RWPE1 (cell line): ENCODE measurements at regions not wholly inside any gene's neighbourhood (a gene's known extent, or its start where the extent isn't known, plus 50 kb on each side); places are given as distances from the start of the nearest gene placed in this dataset.

ENCODE experiments used
- CTCF ChIA-PET: fragments of 350-600 bp; sonication (Branson Sonifier 250); formaldehyde crosslinking; extraction: SDS; loops from one replicate; lab custom pipeline; 2021; lab: Yijun Ruan, JAX
- POLR2A ChIA-PET: fragments of 400-600 bp; formaldehyde crosslinking; extraction: SDS; loops from one replicate; lab custom pipeline; 2020; ENCODE audit warnings: antibody characterized with exemption; ENCODE audit not compliant: low non-redundant PET; lab: Yijun Ruan, JAX
- DNase-seq: peaks from one replicate; pipeline ENCODE4 v3.0.0; 2012; ENCODE audit warnings: low spot score
- H3K27ac ChIP-seq: fragments of 450-650 bp; 2 replicates; pipeline ENCODE4 v1.5.1; 2017
- TF ChIP-seq, protein P1 (sequence below): fragments of 450-650 bp; conservative IDR thresholded peaks from 2 replicates; pipeline ENCODE4 v1.5.1; 2017; ENCODE audit warnings: low read depth, mild to moderate bottlenecking

DNA sequence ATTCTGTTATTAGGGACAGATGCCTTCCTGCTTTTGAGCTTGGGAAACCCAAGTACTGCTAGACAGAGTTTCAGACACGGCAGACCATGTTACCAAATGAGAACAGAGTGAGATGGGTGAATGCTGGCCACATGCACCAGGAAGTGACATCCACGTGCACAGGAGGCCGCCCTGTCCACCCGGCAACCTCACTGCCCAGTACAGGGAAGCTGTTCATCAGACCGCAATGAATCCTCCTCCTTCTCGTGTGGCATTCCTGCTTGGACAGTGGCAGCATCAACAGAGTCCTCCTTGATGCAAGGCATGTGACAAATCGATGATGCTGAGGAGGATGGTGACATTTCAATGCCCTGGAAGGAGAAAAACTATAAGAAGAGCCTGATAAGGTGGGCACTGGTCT lies 191.0 kb upstream of the SOX1 start:
- ChIA-PET CTCF (no interaction called here), POLR2A (no interaction called here)
- DNase-seq, result no peak
- H3K27ac ChIP-seq, result no peak overlapping the region
- TF ChIP-seq, protein P1, sequence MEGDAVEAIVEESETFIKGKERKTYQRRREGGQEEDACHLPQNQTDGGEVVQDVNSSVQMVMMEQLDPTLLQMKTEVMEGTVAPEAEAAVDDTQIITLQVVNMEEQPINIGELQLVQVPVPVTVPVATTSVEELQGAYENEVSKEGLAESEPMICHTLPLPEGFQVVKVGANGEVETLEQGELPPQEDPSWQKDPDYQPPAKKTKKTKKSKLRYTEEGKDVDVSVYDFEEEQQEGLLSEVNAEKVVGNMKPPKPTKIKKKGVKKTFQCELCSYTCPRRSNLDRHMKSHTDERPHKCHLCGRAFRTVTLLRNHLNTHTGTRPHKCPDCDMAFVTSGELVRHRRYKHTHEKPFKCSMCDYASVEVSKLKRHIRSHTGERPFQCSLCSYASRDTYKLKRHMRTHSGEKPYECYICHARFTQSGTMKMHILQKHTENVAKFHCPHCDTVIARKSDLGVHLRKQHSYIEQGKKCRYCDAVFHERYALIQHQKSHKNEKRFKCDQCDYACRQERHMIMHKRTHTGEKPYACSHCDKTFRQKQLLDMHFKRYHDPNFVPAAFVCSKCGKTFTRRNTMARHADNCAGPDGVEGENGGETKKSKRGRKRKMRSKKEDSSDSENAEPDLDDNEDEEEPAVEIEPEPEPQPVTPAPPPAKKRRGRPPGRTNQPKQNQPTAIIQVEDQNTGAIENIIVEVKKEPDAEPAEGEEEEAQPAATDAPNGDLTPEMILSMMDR, result no peak

DNA sequence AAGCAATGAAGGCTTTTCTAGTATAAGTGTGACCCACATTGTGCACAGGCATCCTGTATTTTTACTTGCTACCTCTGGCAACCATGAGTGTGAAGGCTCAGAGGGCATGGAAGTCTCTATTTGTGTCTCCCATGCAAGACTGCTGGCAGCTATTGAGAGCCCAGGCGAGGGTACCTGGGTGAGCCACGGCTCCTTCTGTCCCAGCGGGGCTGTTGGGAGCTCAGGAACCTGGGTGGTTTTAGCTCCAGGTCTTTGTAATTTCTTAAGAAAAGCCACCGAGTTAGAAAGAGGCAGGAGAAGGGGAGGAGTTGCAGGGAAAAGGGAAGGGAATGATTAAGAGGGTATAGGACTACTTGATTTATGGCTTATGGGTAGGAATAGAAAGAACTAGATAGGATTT lies 190.4 kb upstream of the SOX1 start:
- no peak overlapping the region for H3K27ac ChIP-seq
- ChIA-PET CTCF (no interaction called here), POLR2A (no interaction called here)
- DNase-seq, result no peak
- TF ChIP-seq, protein P1, result no peak

DNA sequence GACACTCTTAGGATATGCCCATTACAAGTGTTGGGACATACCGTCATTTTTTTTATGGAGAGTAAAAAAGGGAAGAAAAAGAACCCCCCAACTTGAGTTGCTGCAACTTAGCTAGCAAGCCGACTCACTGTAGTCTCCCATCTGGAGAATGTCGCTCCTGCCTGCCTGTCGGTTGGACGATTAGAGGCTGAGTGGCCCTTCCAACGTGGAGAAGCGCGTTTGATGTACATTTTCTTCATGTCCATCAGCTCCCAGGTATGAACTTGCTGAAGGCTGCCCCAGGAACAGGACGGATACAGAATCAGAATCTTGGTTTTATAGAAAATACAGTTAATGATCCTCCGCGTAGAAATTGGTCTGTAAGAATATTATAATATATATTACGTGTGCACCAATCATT lies 189.0 kb upstream of the SOX1 start:
- DNase-seq, result no peak
- H3K27ac ChIP-seq, result no peak overlapping the region
- TF ChIP-seq, protein P1, result no peak
- CTCF ChIA-PET, result no interaction called here
- POLR2A ChIA-PET, result no interaction called here

DNA sequence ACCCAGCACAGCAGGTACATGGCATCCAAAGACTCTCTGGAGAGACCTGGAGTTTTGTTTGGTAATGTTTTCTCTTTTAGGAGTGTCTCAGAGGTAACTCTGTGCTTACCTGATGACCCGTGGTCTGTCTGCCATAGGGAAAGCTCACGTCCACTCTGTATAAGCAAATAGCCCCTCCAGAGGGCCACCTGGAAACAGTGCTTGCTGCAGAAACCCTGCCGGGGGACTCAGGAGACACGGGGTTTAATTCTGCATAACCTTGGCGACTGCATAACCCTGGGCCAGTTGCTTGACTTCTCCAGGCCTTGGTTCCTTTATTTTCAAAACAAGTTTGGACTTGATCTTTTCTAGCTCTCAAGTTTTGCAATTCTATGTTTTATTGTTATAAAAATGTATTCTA lies 187.2 kb upstream of the SOX1 start:
- DNase-seq, result no peak
- TF ChIP-seq, protein P1, result no peak
- no peak overlapping the region for H3K27ac ChIP-seq
- CTCF ChIA-PET, result no interaction called here
- POLR2A ChIA-PET, result no interaction called here

DNA sequence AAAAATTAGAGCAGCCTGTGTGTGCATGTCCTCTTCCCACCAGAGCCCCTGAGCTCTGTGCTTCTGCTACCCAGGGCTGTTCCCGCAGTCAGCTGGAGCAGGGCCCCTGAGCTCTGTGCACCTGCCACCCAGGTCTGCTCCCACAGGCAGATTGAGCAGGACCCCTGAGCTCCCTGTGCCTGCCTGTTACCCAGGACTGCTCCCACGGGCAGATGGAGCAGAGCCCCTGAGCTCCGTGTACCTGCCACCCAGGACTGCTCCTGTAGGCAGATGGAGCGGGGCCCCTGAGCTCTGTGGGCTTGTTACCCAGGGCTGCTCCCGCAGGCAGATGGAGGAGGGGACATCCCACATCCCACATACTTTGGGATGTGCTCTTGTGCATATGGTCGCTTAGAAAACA lies 186.8 kb upstream of the SOX1 start:
- DNase-seq, result no peak
- CTCF ChIA-PET, result no interaction called here
- no peak overlapping the region for H3K27ac ChIP-seq
- TF ChIP-seq, protein P1, result no peak
- POLR2A ChIA-PET, result no interaction called here

DNA sequence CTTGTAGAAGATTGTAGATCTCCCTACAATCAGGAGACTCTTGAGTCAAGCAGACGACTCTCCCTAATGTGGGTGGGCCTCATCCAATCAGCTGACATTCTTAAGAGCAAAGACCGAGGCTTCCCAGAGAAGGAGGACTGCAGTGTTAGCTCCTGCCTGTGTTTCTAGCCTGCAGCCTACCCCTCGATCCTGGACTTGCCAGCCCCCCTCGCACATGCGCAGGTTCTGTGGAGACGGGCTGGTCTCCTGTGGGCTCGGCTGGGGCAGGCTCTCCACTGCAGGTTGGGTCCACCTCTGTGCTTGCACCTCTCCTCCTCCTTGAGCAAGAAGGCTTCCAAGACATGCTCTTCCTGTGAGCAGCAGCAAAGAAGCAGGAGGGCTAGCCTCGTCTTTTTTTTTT lies 185.2 kb upstream of the SOX1 start:
- no peak overlapping the region for H3K27ac ChIP-seq
- TF ChIP-seq, protein P1, result no peak
- ChIA-PET CTCF (no interaction called here), POLR2A (no interaction called here)
- no peak for DNase-seq

DNA sequence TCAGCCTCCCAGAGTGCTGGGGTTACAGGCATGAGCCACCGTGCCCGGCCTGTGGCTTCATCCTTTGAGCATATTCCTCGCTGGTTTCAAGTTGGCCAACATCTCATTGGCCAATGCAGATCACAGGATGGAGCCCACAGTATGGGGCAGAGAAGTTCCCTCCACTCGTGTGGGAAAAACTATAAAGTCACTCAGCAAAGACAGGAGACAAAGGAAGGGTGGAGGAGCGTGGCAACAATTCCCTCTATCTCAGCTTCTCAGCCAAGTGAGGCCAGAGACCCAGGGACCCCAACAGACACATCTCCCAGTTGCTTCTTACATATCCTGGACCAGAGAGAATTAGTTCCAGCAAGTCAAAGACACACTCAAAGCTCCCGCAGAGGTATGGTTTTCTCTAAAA lies 184.6 kb upstream of the SOX1 start:
- H3K27ac ChIP-seq, result no peak overlapping the region
- TF ChIP-seq, protein P1, result no peak
- no peak for DNase-seq
- ChIA-PET POLR2A (no interaction called here), CTCF (no interaction called here)
